Breast epithelium (tissue), 4 donors: ENCODE measurements at regions not wholly inside any gene's neighbourhood (a gene's known extent, or its start where the extent isn't known, plus 50 kb on each side); places are given as distances from the start of the nearest gene placed in this dataset.
"Not testable (repeated sequence)": the region's sequence is repeated elsewhere in the genome, so short reads cannot be mapped to it uniquely, and the experiment has no call there.

ENCODE experiments used
- DNase-seq, 2 donors: peaks; one replicate each; pipeline ENCODE4 v3.0.0-alpha.2; 2019; ENCODE audit warnings: low spot score in 2 of 2
- H3K27ac ChIP-seq, 2 donors: fragments of 200-600 bp; sonication (generic) in 1 of 2; one replicate each; pipeline ENCODE4 v1.5.1; 2016 to 2019; ENCODE audit warnings: mild to moderate bottlenecking in 1 of 2
- H3K27me3 ChIP-seq, 2 donors: fragments of 200-600 bp; sonication (generic) in 1 of 2; one replicate each; pipeline versions ENCODE4 v1.5.1 to v1.6.0; 2017 to 2019; ENCODE audit warnings: control low read depth in 1 of 2, mild to moderate bottlenecking in 1 of 2
- H3K36me3 ChIP-seq: fragments of 200-600 bp; one replicate; pipeline ENCODE4 v1.5.1; 2019
- H3K4me1 ChIP-seq, 2 donors: fragments of 200-600 bp; sonication (generic); one replicate each; pipeline ENCODE4 v1.5.1; 2016 to 2019; ENCODE audit warnings: control low read depth in 1 of 2
- H3K4me3 ChIP-seq, 3 donors: fragments of 200-600 bp; sonication (generic); 1 replicate in 2 of 3; 2 replicates in 1 of 3; pipeline ENCODE4 v1.5.1; 2016 to 2019; ENCODE audit warnings: mild to moderate bottlenecking in 3 of 3, moderate library complexity in 2 of 3
- H3K9me3 ChIP-seq, 2 donors: fragments of 200-600 bp; sonication (generic) in 1 of 2; one replicate each; pipeline ENCODE4 v1.5.1; 2016 to 2019; ENCODE audit warnings: control low read depth in 1 of 2
- CTCF ChIP-seq, 3 donors: fragments of 450-650 bp; IDR thresholded peaks; one replicate each; pipeline ENCODE4 v1.5.1; 2016 to 2017; ENCODE audit warnings: antibody characterized with exemption in 3 of 3, mild to moderate bottlenecking in 3 of 3, moderate library complexity in 3 of 3
- POLR2A ChIP-seq: fragments of 450-650 bp; IDR thresholded peaks from one replicate; pipeline ENCODE4 v1.6.1; 2016; ENCODE audit warnings: antibody characterized with exemption, mild to moderate bottlenecking, moderate library complexity
- POLR2AphosphoS5 ChIP-seq, 3 donors: sonication (generic); formaldehyde crosslinking; IDR thresholded peaks; one replicate each; pipeline ENCODE4 v1.6.1; 2017; ENCODE audit warnings: antibody characterized with exemption in 3 of 3
- intact Hi-C: fragments of 100-400 bp; cut with DNase I; formaldehyde crosslinking; loops from one replicate; pipeline ENCODE4 v1.15.1; 2023; ENCODE audit warnings: low total_unique reads

GRCh38 chr4:13678186-13678924, 50.8 kb upstream of the BOD1L1 start:
- TF ChIP-seq POLR2AphosphoS5 (IDR thresholded peaks at IDR 0.05) (no peak), POLR2A (no peak), CTCF (IDR thresholded peaks at IDR 0.05) (no peak)
- intact Hi-C loops, result no loop called here
- H3K4me3 ChIP-seq, result no peak overlapping the region
- no peak overlapping the region for H3K27ac ChIP-seq
- no peaks in the 10 kb centered on the region for H3K4me1 ChIP-seq
- no peaks in the 10 kb centered on the region for H3K36me3 ChIP-seq
- H3K27me3 ChIP-seq, result no peaks in the 10 kb centered on the region
- DNase-seq, result no peak
- no peaks in the 10 kb centered on the region for H3K9me3 ChIP-seq

- Histone ChIP-seq H3K9me3 (peaks cover 0 to 23% of the 10 kb centered on the region in 2 donors), H3K27me3 (no peaks in the 10 kb centered on the region), H3K4me1 (no peaks in the 10 kb centered on the region), H3K36me3 (no peaks in the 10 kb centered on the region), H3K27ac (no peak overlapping the region), H3K4me3 (no peak overlapping the region)
- no peak for DNase-seq
- no peak for TF ChIP-seq POLR2A
- intact Hi-C loops, result no loop called here
Measured at GRCh38 chr4:13681570-13681969, 54.0 kb upstream of the BOD1L1 start.

- Histone ChIP-seq H3K27me3 (no peaks in the 10 kb centered on the region), H3K4me3 (no peak overlapping the region), H3K9me3 (peaks cover 0 to 11% of the 10 kb centered on the region in 2 donors), H3K4me1 (no peaks in the 10 kb centered on the region), H3K36me3 (no peaks in the 10 kb centered on the region), H3K27ac (no peak overlapping the region)
- intact Hi-C loops, result no loop called here
- TF ChIP-seq CTCF (IDR thresholded peaks at IDR 0.05), result no peak
- no peak for TF ChIP-seq POLR2A
- no peak for TF ChIP-seq POLR2AphosphoS5 (IDR thresholded peaks at IDR 0.05)
- DNase-seq, result no peak
Measured at GRCh38 chr4:13694256-13694655, 66.7 kb upstream of the BOD1L1 start.

- no peak for DNase-seq
- intact Hi-C loops, result no loop called here
- no peaks in the 10 kb centered on the region for H3K36me3 ChIP-seq
- no peaks in the 10 kb centered on the region for H3K27me3 ChIP-seq
- H3K4me3 ChIP-seq, result no peak overlapping the region
- no peak overlapping the region for H3K27ac ChIP-seq
- H3K9me3 ChIP-seq, result no peaks in the 10 kb centered on the region
- peaks cover 0 to 8% of the 10 kb centered on the region in 2 donors for H3K4me1 ChIP-seq
- no peak for TF ChIP-seq POLR2A
- TF ChIP-seq CTCF (IDR thresholded peaks at IDR 0.05), result no peak
- TF ChIP-seq POLR2AphosphoS5 (IDR thresholded peaks at IDR 0.05), result no peak
Measured at GRCh38 chr4:13698296-13698695, 70.8 kb upstream of the BOD1L1 start.

- TF ChIP-seq POLR2AphosphoS5 (IDR thresholded peaks at IDR 0.05) (no peak), POLR2A (no peak), CTCF (IDR thresholded peaks at IDR 0.05) (no peak)
- Histone ChIP-seq H3K9me3 (no peaks in the 10 kb centered on the region), H3K27ac (no peak overlapping the region), H3K27me3 (no peaks in the 10 kb centered on the region), H3K36me3 (no peaks in the 10 kb centered on the region), H3K4me3 (no peak overlapping the region), H3K4me1 (peaks cover 0 to 8% of the 10 kb centered on the region in 2 donors)
- intact Hi-C loops, result no loop called here
- no peak for DNase-seq
Measured at GRCh38 chr4:13700021-13700857, 72.7 kb upstream of the BOD1L1 start.

GRCh38 chr4:13700858-13701140, 73.3 kb upstream of the BOD1L1 start:
- H3K27ac ChIP-seq, DNase-seq, H3K4me3 ChIP-seq, H3K4me1 ChIP-seq, H3K27me3 ChIP-seq, H3K36me3 ChIP-seq, H3K9me3 ChIP-seq, intact Hi-C loops: not testable (repeated sequence)
